ENCODE measurements at regions not wholly inside any gene's neighbourhood (a gene's known extent, or its start where the extent isn't known, plus 50 kb on each side); places are given as distances from the start of the nearest gene placed in this dataset.

DNA sequence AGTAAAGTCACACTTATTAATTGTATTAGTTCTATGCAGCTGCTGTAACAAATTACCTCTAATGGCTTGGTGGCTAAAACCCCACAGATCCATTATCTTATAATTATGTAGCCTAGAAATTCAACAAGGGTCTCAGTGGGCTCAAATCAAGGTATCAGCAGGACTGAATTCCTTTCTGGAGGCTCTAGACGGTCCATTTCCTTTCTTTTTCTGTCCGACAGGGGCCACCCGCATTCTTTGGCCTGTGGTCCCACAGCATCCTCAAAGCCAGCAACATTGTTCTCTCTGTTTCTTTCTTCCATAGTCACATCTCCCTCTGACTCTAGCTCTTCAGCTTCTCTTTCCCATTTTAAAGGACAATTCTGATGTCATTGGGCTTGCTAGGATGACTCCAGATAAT, 276.3 kb upstream of the ZNF717 start (continued):
- TF ChIP-seq SKIL (IDR thresholded peaks at IDR 0.05; ENCODE audit: low read depth, poor library complexity, severe bottlenecking) (no peak), PML (IDR thresholded peaks at IDR 0.05; ENCODE audit: low read length) (no peak)

DNA sequence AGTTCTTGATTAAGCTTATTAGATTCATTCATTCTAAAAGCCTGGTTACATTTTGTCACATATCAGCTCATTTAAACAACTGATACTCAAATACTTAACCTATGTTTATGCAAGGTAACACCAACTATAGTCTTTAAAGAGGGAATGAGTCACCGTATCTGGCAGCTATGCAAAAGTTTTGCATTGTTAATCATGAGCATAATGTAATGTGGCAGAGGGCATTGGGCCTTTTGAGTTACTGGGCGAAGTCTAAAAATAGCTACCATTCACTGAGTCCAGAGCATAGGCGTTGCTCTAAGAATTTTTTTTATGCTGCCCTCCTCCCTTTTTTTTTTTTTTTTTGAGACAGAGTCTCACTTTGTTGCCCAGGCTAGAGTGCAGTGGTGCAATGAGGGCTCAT, 277.7 kb upstream of the ZNF717 start:
- Histone ChIP-seq H3K4me1 (ENCODE audit: control insufficient read depth, insufficient read depth, low read length) (no peaks in the 10 kb centered on the region), H3K27ac (ENCODE audit: control insufficient read depth, insufficient read depth) (no peak overlapping the region), H3K27me3 (replicated peaks in 1 of 2; ENCODE audit: control insufficient read depth in 2 of 2, insufficient read depth in 2 of 2, low read length in 1 of 2) (no peaks in the 10 kb centered on the region), H3K9ac (ENCODE audit: control insufficient read depth, insufficient read depth, low read length) (no peak overlapping the region), H2AFZ (ENCODE audit: control insufficient read depth, low read depth, low read length) (no peak overlapping the region), H3K79me2 (ENCODE audit: control insufficient read depth, insufficient read depth, low read length) (no peaks in the 10 kb centered on the region), H3K4me2 (ENCODE audit: control insufficient read depth, insufficient read depth) (no peak overlapping the region), H4K20me1 (ENCODE audit: control insufficient read depth, insufficient read depth) (no peaks in the 10 kb centered on the region), H3K9me3 (replicated peaks; ENCODE audit: control insufficient read depth, insufficient read depth, low read length) (no peaks in the 10 kb centered on the region; the same call in 2 of the 3 replicates), H3K36me3 (ENCODE audit: control insufficient read depth in 2 of 2, insufficient read depth in 2 of 2, low read length in 1 of 2) (no peaks in the 10 kb centered on the region), H3K4me3 (no peak overlapping the region)
- RAD21 ChIA-PET (ENCODE audit: unreplicated experiment), result no interaction called here
- POLR2A ChIA-PET, result no interaction called here
- DNase-seq (ENCODE audit: low read depth, low spot score) (no peak), ATAC-seq (no peak), FAIRE-seq (no peak)
- intact Hi-C loops (cut with micrococcal nuclease; ENCODE audit: unreplicated experiment), result no loop called here
- BruUV-seq (replicated peaks), result no TSS peak
- CTCF ChIA-PET, result interaction anchor here (2.4 kb wide), 1 partner anchor 18 kb away, joined by 12 read pairs; no protein-coding TSS in a partner anchor
- in situ Hi-C loops (cut with MboI), result no loop called here
- 0% methylated on average over 3 of the region's 3 CpGs for WGBS (ENCODE audit: insufficient coverage, insufficient replicate concordance, low lambda C conversion rate, missing lambda C conversion rate)
- SMC1A ChIA-PET (ENCODE audit: uncharacterized antibody, unreplicated experiment), result no interaction called here
- TF ChIP-seq ASH2L (IDR thresholded peaks at IDR 0.05; ENCODE audit: borderline replicate concordance, low read depth) (no peak), MXI1 (IDR thresholded peaks at IDR 0.05; ENCODE audit: low read depth, low read length) (no peak), ZNF217 (IDR thresholded peaks at IDR 0.05) (no peak), IRF4 (IDR thresholded peaks at IDR 0.05; ENCODE audit: low read depth, low read length) (no peak)
- TF ChIP-seq, protein P1, sequence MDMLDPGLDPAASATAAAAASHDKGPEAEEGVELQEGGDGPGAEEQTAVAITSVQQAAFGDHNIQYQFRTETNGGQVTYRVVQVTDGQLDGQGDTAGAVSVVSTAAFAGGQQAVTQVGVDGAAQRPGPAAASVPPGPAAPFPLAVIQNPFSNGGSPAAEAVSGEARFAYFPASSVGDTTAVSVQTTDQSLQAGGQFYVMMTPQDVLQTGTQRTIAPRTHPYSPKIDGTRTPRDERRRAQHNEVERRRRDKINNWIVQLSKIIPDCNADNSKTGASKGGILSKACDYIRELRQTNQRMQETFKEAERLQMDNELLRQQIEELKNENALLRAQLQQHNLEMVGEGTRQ (IDR thresholded peaks at IDR 0.05; ENCODE audit: borderline replicate concordance, low read depth, low read length), result no peak
